NK-92 (cell line): ENCODE measurements at regions not wholly inside any gene's neighbourhood (a gene's known extent, or its start where the extent isn't known, plus 50 kb on each side); places are given as distances from the start of the nearest gene placed in this dataset.

Experiments used
- DNase-seq: peaks from one replicate; lab custom pipeline; 2025; ENCODE audit not compliant: unreplicated experiment; lab: John Stamatoyannopoulos, UW

- no peak for DNase-seq
Observed at GRCh38 chr2:129464631-129465030, 514.8 kb upstream of the RAB6C start.

- DNase-seq: no peak
Observed at GRCh38 chr2:129465045-129465444, 514.4 kb upstream of the RAB6C start.

- no peak for DNase-seq
Observed at GRCh38 chr2:129466389-129466788, 513.1 kb upstream of the RAB6C start.

- DNase-seq: no peak
Observed at GRCh38 chr2:129467012-129467779, 512.3 kb upstream of the RAB6C start.

GRCh38 chr2:129467941-129468340 is 511.5 kb upstream of the RAB6C start:
- no peak for DNase-seq

GRCh38 chr2:129468879-129469278 is 510.6 kb upstream of the RAB6C start:
- DNase-seq: no peak

GRCh38 chr2:129469389-129469788 is 510.1 kb upstream of the RAB6C start:
- DNase-seq: no peak

- no peak for DNase-seq
Observed at GRCh38 chr2:129469871-129470270, 509.6 kb upstream of the RAB6C start.

- no peak for DNase-seq
Observed at GRCh38 chr2:129478902-129479517, 500.5 kb upstream of the RAB6C start.

GRCh38 chr2:129479892-129480291 is 499.6 kb upstream of the RAB6C start:
- DNase-seq: no peak

- DNase-seq: no peak
Observed at GRCh38 chr2:129480790-129481189, 498.7 kb upstream of the RAB6C start.

- no peak for DNase-seq
Observed at GRCh38 chr2:129481306-129482219, 497.9 kb upstream of the RAB6C start.

- no peak for DNase-seq
Observed at GRCh38 chr2:129482626-129483025, 496.8 kb upstream of the RAB6C start.

- no peak for DNase-seq
Observed at GRCh38 chr2:129483366-129483765, 496.1 kb upstream of the RAB6C start.

GRCh38 chr2:129484999-129485897 is 494.2 kb upstream of the RAB6C start:
- DNase-seq: no peak

- DNase-seq: no peak
Observed at GRCh38 chr2:129488376-129488775, 491.1 kb upstream of the RAB6C start.

GRCh38 chr2:129490641-129491040 is 488.8 kb upstream of the RAB6C start:
- DNase-seq: no peak

- no peak for DNase-seq
Observed at GRCh38 chr2:129491308-129491707, 488.2 kb upstream of the RAB6C start.

GRCh38 chr2:129492548-129492947 is 486.9 kb upstream of the RAB6C start:
- DNase-seq: no peak

GRCh38 chr2:129499747-129500146 is 479.7 kb upstream of the RAB6C start:
- no peak for DNase-seq

GRCh38 chr2:129502781-129503180 is 476.7 kb upstream of the RAB6C start:
- no peak for DNase-seq
